GM10248 (cell line): ENCODE measurements at regions not wholly inside any gene's neighbourhood (a gene's known extent, or its start where the extent isn't known, plus 50 kb on each side); places are given as distances from the start of the nearest gene placed in this dataset.

Experiments used
- CTCF ChIA-PET: fragments of 300-600 bp; sonication (Branson Sonifier 250); formaldehyde crosslinking; extraction: SDS; loops from one replicate; lab custom pipeline; 2021; ENCODE audit warnings: antibody characterized with exemption; lab: Yijun Ruan, JAX
- POLR2A ChIA-PET: fragments of 350-650 bp; sonication (Branson Sonifier 250); formaldehyde crosslinking; extraction: SDS; loops from one replicate; lab custom pipeline; 2020; ENCODE audit warnings: antibody characterized with exemption; lab: Yijun Ruan, JAX
- DNase-seq: peaks from one replicate; pipeline ENCODE4 v3.0.0; 2012; ENCODE audit errors: extremely low spot score
- TF ChIP-seq, protein P1 (sequence below): IDR thresholded peaks from 2 replicates; pipeline ENCODE4 v1.5.1; 2012; ENCODE audit warnings: mild to moderate bottlenecking, low read depth; ENCODE audit errors: extremely low read depth, missing control alignments, control extremely low read depth

DNA sequence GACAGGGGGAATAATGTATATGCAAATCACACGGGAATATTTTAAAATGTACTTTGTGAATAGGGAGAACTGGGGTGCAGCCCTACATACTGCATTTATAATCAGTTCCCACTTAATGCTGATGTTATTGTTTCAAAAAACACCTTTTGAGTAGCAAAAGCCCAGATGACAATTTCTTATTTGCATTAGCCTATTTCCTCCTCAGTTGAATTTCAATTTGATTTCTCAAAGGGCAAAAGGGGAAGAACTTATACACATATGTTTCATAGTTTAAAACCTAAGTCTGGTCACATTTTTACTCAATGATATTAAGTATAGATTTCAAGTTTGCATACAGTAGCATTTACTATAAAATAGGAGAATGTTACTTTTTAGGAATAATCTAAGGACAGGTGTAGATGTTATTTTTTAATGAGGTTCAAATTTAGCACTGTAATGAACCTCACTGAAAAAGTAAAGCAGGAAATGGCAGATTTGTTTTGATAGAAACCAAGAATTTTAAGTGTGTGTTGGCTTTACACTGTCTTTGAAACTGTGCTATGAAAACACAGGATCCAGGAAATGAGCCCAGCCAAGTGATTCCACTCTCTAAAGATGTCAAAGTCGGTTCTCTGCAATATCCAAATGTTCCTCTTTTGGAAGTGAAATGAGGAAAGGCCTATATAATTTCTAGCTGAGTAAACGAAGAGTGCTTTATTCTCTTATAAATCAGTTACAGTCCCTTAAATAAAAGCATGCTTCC, 367.4 kb downstream of the BTG1 start:
- ChIA-PET CTCF (interaction anchor here (0.8 to 1.3 kb wide), 4 partner anchors 28 to 396 kb away, joined by 3 read pairs; no protein-coding TSS in a partner anchor), POLR2A (no interaction called here)
- DNase-seq, result peak; percentile 9
- TF ChIP-seq, protein P1, sequence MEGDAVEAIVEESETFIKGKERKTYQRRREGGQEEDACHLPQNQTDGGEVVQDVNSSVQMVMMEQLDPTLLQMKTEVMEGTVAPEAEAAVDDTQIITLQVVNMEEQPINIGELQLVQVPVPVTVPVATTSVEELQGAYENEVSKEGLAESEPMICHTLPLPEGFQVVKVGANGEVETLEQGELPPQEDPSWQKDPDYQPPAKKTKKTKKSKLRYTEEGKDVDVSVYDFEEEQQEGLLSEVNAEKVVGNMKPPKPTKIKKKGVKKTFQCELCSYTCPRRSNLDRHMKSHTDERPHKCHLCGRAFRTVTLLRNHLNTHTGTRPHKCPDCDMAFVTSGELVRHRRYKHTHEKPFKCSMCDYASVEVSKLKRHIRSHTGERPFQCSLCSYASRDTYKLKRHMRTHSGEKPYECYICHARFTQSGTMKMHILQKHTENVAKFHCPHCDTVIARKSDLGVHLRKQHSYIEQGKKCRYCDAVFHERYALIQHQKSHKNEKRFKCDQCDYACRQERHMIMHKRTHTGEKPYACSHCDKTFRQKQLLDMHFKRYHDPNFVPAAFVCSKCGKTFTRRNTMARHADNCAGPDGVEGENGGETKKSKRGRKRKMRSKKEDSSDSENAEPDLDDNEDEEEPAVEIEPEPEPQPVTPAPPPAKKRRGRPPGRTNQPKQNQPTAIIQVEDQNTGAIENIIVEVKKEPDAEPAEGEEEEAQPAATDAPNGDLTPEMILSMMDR, result no peak

GRCh38 chr12:91777268-91777992, 368.2 kb downstream of the BTG1 start:
- ChIA-PET CTCF (interaction anchor here (1.0 kb wide), 1 partner anchor 11 kb away, joined by 5 read pairs; no protein-coding TSS in a partner anchor), POLR2A (no interaction called here)
- TF ChIP-seq, protein P1, result no peak
- DNase-seq, result no peak

GRCh38 chr12:91774434-91774921, 371.2 kb downstream of the BTG1 start:
- ChIA-PET CTCF (interaction anchor here (0.9 to 1.5 kb wide), 4 partner anchors 10 to 37 kb away, joined by 3 to 4 read pairs (median 3); no protein-coding TSS in a partner anchor), POLR2A (no interaction called here)
- TF ChIP-seq, protein P1, result no peak
- no peak for DNase-seq

DNA sequence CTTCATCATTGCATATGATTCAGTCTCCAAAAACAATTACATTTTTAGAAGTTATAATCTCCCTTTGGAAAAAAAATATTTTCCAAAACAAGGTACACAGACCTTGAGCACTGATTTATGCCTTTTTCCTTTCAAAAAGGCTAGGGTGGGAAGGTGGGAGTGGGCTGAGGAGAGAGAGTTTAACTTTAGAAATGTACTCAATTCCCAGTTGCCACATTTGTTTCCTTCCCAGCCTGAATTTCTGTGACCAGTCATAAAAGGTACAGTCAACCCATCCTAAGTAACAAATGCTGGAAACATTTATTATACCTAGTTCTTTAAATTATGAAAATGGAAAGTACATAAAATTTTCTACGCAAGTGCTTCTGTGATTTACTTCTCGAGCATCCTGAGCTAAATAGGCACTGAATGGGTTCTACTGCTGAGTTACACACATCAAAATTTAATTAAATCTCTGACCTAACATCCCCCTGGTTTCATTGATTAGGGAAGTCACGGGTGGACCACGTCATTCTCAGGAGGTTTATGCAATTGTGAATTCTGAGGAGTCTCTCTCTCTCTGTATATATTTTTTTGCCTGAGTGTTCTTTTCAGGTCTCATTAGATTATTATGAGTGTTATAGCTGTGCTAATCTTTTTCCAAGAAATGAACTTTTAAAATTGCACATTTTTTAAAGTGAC, 371.8 kb downstream of the BTG1 start:
- CTCF ChIA-PET, result interaction anchor here (0.9 to 1.5 kb wide), 4 partner anchors 10 to 37 kb away, joined by 3 to 4 read pairs (median 3); no protein-coding TSS in a partner anchor
- TF ChIP-seq, protein P1, result no peak
- no peak for DNase-seq
- POLR2A ChIA-PET, result no interaction called here

GRCh38 chr12:91772411-91772810, 373.2 kb downstream of the BTG1 start:
- TF ChIP-seq, protein P1, result no peak
- CTCF ChIA-PET, result no interaction called here
- POLR2A ChIA-PET, result no interaction called here
- no peak for DNase-seq

DNA sequence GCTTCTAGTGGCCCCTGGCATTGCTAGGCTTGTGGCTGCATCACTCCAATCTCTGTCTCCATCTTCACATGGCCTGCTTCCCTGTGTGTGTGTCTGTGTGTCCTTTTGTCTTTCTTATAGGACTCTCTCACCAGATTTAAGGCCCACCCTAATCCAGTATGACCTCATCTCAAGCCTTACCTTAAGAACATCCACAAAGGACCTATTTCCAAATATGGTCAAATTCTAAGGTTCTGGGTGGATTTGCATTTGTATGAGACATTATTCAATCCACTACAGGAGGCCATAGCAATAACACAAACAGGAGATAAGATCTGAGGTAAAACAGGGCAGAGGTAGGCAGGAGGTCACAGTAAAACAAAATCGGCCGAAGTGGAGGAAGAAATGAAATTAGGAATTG, 375.9 kb downstream of the BTG1 start:
- TF ChIP-seq, protein P1, result no peak
- ChIA-PET CTCF (no interaction called here), POLR2A (no interaction called here)
- no peak for DNase-seq
